Adrenal gland (tissue), 5 donors: ENCODE measurements at regions not wholly inside any gene's neighbourhood (a gene's known extent, or its start where the extent isn't known, plus 50 kb on each side); places are given as distances from the start of the nearest gene placed in this dataset.

Source experiments
- CTCF ChIP-seq, 6 experiments: fragments of 450-650 bp in 4 of 6; fragments of 200-600 bp in 2 of 6; sonication (generic) in 1 of 6; IDR thresholded peaks; 1 replicate in 5 of 6; 2 replicates in 1 of 6; pipeline versions ENCODE4 v1.5.1 to v1.8.0; 2016 to 2021; ENCODE audit warnings: antibody characterized with exemption in 6 of 6, mild to moderate bottlenecking in 2 of 6, moderate library complexity in 1 of 6
- POLR2A ChIP-seq, 2 donors: fragments of 450-650 bp; IDR thresholded peaks; one replicate each; pipeline ENCODE4 v1.6.1; 2017; ENCODE audit warnings: antibody characterized with exemption in 2 of 2, mild to moderate bottlenecking in 2 of 2, moderate library complexity in 1 of 2
- donor health status: DM: no; HTN: no; CAD: no.

- no peak for TF ChIP-seq POLR2A (IDR thresholded peaks at IDR 0.05)
- TF ChIP-seq CTCF (IDR thresholded peaks at IDR 0.05), result no peak
Observed at GRCh38 chr5:1943481-1943880, 60.8 kb upstream of the IRX4 start.
